WI38 (cell line): ENCODE measurements at regions not wholly inside any gene's neighbourhood (a gene's known extent, or its start where the extent isn't known, plus 50 kb on each side); places are given as distances from the start of the nearest gene placed in this dataset.

Experiments used
- H3K4me3 ChIP-seq: 2 replicates; pipeline ENCODE4 v1.5.1; 2011; ENCODE audit warnings: low read depth, mild to moderate bottlenecking, control low read depth, low read length
- TF ChIP-seq, protein P1 (sequence below): IDR thresholded peaks from 2 replicates; pipeline ENCODE4 v1.5.1; 2012; ENCODE audit warnings: low read depth, mild to moderate bottlenecking, control low read depth, low read length

DNA sequence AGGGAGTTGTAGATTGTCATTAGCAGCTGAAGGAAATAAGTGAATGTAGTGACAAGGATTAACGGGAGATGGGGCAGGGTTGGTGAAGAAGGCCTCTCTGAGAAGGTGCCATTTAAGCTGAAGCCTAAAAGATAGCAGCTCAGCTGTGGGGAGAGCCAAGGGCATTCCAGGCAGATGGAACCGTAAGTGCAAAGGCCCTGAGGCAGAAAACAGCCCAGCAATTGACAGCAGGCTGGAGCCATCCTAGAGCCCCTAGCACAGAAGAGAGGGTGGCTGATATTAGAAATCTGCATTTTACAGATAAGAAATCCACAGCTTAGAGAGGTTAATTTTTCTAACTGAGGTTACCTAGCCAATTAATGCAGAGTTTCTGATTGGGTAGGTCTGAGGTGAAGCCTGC, 374.5 kb upstream of the PROK2 start:
- TF ChIP-seq, protein P1, sequence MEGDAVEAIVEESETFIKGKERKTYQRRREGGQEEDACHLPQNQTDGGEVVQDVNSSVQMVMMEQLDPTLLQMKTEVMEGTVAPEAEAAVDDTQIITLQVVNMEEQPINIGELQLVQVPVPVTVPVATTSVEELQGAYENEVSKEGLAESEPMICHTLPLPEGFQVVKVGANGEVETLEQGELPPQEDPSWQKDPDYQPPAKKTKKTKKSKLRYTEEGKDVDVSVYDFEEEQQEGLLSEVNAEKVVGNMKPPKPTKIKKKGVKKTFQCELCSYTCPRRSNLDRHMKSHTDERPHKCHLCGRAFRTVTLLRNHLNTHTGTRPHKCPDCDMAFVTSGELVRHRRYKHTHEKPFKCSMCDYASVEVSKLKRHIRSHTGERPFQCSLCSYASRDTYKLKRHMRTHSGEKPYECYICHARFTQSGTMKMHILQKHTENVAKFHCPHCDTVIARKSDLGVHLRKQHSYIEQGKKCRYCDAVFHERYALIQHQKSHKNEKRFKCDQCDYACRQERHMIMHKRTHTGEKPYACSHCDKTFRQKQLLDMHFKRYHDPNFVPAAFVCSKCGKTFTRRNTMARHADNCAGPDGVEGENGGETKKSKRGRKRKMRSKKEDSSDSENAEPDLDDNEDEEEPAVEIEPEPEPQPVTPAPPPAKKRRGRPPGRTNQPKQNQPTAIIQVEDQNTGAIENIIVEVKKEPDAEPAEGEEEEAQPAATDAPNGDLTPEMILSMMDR: no peak
- no peak overlapping the region for H3K4me3 ChIP-seq

DNA sequence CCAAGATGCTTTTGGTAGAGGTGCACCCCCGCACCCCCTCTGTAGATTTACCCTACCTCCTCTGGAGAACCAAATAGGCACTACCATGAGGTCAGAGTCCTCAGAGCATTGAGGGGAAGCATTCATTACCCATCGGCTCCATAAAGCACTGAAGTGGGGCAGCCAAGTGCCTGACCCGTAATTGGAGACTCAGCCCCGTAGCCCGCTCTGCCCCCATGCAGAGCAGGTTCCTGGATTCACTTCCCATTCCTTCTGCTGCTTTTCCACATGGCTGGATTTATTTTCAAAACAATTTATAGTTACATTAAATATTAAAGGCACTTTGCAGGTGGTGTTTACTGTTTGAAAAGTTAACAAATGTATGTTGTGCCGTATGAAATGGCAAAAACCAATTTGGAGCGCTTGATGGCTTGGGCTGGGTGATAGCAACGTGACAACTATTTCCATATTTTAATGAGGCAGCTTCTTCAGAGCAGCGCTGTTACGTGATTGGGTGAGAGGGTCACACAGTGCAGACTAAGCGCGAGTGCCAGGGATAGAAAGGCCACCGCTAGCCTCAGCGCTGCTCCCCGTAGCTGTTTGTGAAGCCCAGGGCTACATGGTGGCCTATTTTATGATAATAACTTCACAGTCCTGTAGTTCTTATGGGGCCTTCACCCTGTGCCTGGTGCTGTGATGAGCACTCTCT, 373.8 kb upstream of the PROK2 start:
- no peak overlapping the region for H3K4me3 ChIP-seq

DNA sequence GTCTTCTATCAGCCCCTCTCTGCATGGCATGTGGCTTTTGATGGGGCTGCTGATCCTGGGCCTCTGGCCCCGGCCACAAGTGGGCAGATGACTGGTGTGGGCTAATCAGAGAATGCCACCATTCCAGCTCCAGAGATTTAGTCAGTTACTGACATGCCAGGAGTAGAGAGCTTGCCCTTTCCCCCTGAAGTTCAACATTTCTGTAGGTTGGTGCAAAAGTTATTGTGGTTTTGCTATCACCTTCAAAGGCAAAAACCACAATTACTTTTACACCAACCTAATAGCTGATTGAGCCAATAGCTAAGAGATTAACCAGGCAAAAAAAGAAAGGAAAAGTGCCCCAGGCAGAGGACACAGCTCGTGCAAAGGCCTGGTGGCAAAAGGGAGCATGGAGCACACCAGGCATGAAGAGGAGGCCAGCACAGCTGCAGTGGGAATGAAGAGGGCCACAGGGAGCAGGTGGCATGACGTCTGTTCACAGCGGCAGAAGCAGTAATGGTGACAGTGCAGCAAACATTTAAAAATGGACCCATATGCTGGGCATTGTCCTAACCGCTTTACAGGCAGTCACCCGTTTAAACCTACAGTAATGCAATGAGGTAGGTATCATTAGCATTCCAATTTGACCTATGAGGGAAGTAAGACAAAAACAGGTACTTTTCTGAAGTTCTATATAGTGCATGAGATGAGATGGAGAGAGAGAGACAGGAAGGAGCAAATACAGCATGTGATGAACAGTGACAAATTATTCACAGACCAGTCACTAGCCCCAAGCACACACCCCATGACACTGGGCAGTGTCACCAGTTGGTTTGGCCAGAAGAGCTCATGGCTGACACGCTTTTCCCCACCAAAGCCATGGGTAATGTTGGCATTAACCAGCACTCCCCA, 373.0 kb upstream of the PROK2 start:
- TF ChIP-seq, protein P1: no peak
- H3K4me3 ChIP-seq: no peak overlapping the region

More for the DNA sequence above, 373.8 kb upstream of the PROK2 start:
- TF ChIP-seq, protein P1: no peak

DNA sequence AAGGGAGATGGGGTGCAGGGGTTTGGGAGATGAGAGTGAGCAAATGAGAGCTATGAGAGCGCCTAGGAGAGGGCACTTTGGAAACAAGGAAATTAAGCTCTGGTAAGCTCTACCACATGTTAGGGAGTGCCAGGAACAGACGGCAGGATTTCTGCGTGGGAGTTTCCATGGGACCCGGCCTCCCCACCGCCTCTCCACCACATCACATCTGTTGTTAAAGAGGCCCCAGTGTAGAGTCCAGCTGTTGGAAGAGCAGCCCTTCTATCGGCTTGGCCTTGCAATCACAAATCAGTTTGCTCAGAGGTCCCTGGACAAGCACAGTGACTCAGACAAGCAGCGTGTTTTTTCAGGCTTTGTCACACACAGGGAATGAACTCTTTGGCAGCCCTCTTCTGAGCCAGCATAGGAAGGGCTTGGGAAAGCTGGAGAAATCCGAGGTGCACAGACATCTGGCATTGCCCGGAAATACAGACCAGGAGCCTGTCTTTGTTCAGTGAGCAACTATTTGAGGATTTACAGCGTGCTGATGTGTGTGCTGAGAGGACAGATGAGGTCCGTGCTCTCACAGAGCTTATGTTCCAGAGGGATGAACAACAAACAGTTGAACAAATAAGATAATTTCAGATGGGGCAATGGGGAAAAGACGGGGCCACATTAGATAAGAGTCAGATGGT, 370.6 kb upstream of the PROK2 start:
- H3K4me3 ChIP-seq: no peak overlapping the region
- TF ChIP-seq, protein P1: no peak

DNA sequence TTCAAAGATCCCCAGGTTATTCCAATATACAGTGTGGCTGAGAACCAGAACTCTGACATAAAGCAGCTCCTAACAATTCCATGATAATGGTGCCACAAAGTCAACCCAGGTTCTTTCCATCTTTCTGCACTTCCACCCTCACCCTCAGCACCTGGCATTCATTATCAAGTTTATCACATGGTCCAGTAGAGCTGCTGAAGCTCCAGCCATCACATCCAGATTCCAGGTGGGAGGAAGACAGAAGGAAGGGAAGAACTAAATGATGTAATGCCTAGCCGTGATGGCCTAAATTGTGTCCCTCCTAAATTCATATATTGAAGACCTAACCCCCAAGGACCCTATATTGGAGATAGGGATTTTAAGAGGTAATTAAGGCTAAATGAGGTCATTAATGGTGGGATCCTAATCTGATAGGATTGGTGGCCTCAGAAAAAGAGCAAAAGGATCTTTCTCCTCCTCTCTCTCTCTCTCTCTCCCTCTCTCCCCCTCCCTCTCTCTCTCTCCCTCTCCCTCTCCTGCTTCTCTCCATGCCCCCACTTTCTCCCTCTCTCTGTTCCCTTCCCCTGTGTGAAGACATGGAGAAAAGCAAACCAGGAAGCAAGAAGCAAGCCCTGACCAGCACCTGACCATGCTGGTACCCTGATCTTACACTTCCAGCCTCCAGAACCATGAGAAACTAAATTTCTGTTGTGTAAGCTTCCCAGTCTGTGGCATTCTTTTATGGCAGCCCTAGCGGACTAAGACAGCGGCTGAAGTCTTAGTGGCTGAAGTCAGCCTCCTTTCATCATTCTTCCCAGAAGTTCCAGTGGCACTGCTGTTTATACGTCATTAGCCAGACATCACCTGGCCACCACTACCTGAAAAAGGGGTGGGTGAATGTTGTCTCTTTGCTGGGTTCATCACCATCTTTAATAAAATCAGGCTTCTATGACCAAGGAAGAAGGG, 369.7 kb upstream of the PROK2 start:
- TF ChIP-seq, protein P1: no peak
- no peak overlapping the region for H3K4me3 ChIP-seq

DNA sequence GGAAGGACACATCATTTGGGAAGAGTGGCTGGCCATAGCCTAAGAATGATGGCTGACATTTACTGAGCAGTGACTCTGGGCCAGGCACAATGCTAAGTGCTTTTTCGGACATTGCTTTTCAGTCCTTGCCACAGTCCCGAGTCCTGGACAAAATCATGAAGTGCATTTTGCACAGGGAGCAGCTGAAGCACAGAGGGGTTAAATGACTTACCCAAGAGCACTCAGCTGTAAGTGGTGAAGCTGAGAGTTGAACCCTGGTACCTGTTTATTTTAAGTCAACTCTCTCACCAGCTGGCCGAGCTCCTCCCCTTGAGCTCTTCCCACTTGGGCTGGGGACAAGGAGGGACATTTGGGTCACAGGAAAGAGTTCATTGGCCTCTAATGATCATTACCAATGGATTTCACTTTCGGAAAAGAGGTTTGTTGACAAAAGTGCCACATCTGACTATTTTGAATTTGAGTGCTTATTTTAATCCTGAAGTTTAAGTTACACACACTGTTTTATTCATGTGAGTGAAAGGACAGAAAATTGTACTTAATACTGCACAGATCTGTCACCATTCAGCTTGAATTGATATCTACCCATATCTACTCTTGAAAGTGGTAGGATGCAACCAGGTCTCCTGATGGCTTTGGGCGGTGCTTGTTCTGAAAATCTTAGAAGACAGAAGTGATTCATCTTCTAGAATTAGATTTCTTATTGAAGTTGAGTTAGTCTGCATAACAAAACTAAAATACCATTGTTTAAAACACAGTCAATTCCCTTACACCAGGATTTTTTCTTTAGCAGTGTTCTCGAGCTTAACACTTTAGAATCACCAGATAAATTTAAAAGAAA, 368.7 kb upstream of the PROK2 start:
- no peak overlapping the region for H3K4me3 ChIP-seq
- TF ChIP-seq, protein P1: no peak
